HG02588 (cell line): ENCODE measurements at regions not wholly inside any gene's neighbourhood (a gene's known extent, or its start where the extent isn't known, plus 50 kb on each side); places are given as distances from the start of the nearest gene placed in this dataset.

Source experiments
- ATAC-seq: cut with Tn5 transposase; IDR thresholded peaks from one replicate; pipeline ENCODE4 v1.9.1; 2021; ENCODE audit warnings: mild to moderate bottlenecking, moderate library complexity; ENCODE audit not compliant: unreplicated experiment

DNA sequence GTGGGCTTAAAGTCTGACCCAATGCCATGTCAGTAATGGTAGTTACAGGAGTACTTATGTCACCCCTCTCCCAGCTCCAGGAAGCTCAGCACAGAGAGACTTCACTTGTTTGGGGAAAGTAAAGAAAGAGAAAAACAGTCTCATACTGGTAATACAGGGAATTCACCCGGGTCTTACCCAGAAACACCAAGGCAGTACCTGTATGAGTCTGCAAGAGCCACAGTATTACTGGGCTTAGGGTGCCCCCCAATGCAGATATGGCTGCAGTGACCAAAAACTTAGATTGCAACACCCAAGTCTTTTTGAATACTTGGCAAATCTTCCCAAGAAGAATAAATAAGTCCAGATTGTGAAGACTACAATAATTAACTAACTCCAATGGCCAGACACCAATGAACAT is 622.1 kb downstream of the IGSF11 start:
- ATAC-seq: peak; percentile 97

DNA sequence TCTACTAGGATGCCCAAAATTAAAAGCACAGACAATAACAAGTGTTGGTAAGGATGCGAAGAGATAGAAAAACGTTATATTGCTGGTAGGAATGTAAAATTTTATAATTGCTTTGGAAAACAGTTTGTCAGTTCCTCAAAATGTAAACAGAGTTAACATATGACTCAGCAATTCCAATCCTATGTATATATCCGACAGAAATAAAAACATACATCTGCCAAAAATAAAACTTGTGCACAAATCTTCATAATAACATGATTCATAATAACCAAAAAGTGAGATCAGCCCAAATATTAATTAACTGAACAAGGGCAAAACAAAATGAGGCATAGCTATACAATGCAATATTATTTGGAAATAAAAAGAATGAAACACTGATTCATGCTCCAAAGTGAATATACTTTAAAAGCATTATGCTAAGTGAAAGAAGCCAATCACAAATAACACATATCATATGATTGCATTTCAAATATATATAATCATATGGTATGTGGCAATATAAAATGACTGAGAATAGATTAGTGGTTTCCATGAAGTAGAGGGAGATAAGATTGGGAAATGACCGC is 609.3 kb downstream of the IGSF11 start:
- ATAC-seq: no peak

DNA sequence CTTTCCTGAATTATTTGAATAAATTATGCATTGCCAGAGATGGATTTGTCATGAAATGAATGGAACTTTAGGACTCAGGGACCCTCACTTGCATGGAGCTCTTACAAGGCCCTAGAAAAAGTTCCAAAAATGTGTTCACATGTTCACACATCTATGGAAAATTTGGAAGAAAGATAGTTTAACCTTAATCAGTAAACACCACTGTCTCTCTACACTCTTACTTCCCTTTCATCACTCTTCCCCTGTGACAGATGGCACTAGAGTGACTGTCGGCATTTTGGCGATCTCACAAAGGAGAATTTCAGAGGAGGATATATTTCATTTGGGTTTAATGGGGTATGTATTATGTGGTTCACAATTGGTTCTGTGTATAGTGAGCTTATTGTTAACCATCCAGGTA is 600.8 kb downstream of the IGSF11 start:
- ATAC-seq: no peak

GRCh38 chr3:118435851-118436350 is 598.7 kb downstream of the IGSF11 start:
- ATAC-seq: no peak

DNA sequence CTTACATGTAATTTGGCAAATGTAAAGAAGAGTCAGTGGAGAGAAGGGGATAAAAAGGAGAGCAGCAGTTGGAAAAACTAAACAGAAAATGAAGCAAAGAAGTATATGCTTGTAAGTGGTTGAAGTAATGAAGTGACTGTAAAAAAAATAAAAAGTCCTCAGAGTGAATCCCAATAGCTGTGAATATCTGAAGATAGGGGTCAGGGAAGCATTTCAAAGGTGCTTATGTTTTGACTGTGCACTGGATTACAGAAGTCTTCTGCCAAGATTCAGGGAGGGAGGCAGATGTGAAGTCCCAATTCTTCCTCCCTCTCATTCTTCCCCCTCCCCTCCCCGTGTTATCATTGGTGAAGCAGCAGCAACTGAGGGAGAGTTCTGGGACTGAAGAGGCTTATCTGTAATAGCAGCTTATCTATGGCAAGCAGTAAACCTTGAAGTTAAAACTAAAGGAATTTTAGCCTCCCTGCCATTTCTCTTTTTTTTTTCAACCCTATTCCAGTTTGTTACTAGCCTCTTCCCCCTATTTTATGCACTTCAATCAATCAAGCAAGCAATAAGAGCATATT is 597.9 kb downstream of the IGSF11 start:
- no peak for ATAC-seq

GRCh38 chr3:118445036-118445435 is 589.6 kb downstream of the IGSF11 start:
- ATAC-seq: no peak

DNA sequence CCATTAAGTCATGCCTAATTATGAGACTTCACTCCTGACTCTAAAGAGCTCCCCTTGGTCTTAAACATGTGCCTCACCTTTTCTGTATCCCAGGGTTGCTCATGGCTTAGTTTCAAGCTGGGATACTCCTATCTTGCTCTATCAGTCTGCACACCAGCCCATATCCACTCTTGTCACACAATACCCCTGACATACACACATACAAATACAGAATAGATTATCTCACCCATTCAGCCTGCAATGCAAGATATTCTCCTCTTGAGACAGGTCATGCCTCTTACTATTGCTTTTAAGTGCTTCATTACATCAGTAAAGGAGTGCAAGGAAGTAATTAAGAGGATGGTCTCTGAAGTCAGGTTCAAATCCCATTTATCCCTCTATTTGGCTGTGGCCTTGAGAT is 587.3 kb downstream of the IGSF11 start:
- no peak for ATAC-seq

GRCh38 chr3:118466795-118467330 is 567.8 kb downstream of the IGSF11 start:
- ATAC-seq: no peak

DNA sequence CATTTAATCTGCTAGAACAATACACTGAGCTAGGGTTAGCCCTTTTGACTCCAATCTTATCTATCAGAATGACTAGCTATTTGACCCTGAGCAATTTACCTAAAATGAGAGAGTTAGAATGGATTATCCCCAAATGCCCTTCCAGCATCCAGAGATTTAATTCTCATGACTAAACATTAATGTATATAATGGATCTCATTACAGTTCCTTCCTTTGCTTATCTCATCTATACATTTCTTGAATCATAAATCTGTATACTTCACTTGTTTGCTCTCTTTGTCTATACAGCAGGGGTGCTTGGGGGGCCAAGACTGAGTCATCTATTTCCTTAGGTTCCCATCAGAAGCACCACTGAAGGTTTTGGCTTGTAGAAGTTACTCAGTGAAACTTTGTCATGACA is 565.8 kb downstream of the IGSF11 start:
- ATAC-seq: no peak

DNA sequence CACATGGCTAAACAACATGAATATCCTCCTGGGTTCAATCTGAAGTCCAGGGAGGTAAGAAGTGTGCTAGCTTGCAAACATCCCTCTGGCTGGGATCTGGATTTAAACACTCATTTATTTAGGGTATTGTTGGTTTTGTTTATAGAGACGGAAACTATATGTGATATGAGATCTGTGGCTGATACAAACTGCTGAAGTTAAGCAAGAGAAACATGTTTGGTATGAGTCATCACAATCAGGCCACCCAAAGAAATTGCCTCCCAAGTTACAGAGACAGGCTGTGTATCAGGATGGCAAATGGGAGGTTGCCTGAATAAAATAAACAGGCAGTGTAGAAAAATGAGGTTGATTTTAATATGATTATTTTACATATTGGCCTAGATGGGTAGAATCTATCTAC is 562.1 kb downstream of the IGSF11 start:
- no peak for ATAC-seq

DNA sequence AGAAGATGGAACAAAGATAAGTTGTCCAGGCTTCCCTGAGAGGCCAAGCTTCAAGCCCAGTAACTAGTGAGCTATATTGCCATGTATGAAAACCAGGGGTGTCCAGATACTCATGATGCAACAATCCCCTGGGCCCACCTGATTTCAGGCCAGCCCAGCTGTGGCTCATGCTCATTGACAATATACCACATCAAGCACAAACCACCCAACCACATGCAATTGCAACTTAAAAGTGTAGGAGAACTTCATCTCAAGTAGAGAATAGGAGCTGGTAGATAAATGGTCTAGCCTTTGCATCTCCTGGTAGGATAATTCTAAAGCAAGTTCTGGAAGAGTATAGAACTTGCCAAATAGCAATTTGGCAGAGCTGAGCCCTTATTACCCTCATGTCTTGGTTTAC is 561.3 kb downstream of the IGSF11 start:
- no peak for ATAC-seq

DNA sequence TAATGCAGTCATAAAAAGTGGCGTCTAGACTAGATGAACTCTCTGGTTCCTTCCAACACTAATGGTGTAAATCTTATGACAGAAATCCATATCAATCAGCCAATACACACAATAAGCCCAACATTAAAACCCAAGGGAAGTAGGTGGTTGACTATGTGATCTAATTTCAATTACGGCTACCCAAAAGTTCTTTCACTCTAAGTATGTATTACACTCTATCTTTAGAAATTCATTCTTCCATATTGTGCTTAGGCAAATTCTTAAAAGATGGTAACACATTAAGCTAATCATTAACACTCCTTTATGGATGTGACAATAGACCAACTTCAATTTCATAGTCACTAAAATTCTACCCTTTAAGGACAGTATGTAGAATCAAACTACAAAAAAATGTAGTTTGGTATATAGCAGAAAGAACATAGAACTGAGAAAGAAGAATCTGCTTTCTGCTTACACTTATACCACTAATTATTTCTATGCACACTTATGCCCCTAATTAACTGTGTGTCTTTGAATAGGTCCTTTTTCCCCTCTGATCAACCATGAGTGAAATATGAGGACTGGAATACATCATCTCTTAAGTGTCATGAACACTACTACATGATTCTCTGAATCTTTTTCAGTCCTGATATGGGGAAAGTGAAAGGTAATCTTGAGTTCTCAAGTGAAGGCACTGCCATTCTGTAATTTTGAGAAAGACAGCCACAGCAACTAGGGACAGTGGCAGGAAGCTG is 557.6 kb downstream of the IGSF11 start:
- no peak for ATAC-seq

- ATAC-seq: no peak
Measured at GRCh38 chr3:118477768-118478167, 556.9 kb downstream of the IGSF11 start.

- ATAC-seq: no peak
Measured at GRCh38 chr3:118478706-118479276, 555.9 kb downstream of the IGSF11 start.

GRCh38 chr3:118479376-118479775 is 555.3 kb downstream of the IGSF11 start:
- no peak for ATAC-seq

DNA sequence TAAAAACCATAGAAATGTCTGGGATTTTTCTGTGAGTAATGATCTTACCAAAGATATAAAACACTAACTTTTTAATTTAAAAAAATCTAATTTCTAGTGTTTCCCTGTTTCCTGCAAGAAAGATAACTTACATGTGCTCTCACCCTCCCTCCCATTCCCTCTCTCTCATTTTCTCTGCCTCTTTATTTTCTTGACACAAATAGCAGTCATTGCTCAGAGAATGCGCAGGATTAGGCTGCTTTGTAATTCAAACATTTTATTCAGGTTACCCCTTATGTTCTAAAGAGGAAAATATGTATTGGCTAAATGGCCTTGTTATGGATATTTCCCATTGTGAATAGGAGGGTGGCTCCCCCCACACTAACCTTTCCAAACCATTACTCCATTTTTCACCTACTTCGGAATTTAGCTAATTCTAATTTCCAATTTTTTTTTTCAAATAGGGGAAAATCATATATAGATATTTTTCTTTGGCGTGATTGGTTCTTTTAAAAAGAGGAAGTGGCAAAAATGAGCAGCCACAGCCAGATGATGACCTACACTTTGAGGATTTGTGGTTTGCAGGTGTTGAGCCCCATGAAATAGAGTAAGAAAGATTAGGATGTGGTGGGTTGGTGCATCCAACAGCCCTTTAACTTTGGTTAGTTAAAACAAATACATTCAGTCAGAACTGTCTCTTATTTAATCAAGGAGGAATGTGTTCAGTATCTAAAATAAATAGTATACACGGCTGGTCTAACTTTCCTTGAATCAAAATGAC is 554.4 kb downstream of the IGSF11 start:
- no peak for ATAC-seq

- no peak for ATAC-seq
Measured at GRCh38 chr3:118485693-118486092, 549.0 kb downstream of the IGSF11 start.

- ATAC-seq: no peak
Measured at GRCh38 chr3:118487734-118488133, 546.9 kb downstream of the IGSF11 start.

DNA sequence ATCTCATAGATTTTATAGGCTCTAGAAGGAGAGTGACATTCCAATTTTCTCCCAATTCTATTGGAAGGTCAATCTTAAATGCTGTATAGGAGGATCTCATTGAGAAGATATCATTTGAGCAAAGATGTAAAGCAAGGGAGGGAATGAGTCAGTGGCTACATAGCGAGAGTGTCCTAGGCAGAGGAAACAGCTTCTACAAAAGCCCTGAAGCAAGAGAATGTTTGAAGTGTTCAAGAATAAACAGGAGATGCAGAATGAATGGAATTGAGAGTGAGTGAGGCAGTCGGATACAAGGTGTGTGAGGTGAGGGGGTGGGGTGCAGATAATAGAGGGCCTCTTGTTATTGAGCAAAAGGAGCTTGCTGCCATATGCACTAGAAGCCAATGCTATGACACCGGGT is 545.9 kb downstream of the IGSF11 start:
- ATAC-seq: no peak

DNA sequence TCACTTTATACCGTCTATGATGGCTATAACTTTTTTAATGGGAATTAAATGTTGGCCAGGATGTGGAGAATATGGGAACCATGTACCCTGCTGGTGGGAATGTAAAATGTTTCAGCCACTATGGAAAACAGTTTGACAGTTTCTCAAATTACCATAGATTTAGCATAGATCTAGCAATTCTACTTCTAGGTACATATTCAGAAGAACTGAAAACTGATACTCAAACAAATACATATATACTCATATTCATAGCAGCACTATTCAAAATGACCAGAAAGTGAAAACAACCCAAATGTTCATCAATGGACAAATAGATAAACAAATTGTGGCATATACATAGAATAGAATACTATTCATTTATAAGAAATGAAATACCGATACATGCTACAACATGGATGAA is 539.4 kb downstream of the IGSF11 start:
- no peak for ATAC-seq

- no peak for ATAC-seq
Measured at GRCh38 chr3:118497274-118497673, 537.4 kb downstream of the IGSF11 start.
